IPS-15b (cell line): ENCODE measurements at regions not wholly inside any gene's neighbourhood (a gene's known extent, or its start where the extent isn't known, plus 50 kb on each side); places are given as distances from the start of the nearest gene placed in this dataset.
"Not testable (repeated sequence)": the region's sequence is repeated elsewhere in the genome, so short reads cannot be mapped to it uniquely, and the experiment has no call there.

ENCODE experiments used
- H3K27me3 ChIP-seq: one replicate; pipeline ENCODE4 v1.6.1; 2013; ENCODE audit warnings: low read length; ENCODE audit not compliant: control insufficient read depth, insufficient read depth
- H3K36me3 ChIP-seq: one replicate; pipeline ENCODE4 v1.6.1; 2013; ENCODE audit warnings: low read length; ENCODE audit not compliant: control insufficient read depth, insufficient read depth
- H3K4me1 ChIP-seq: one replicate; pipeline ENCODE4 v1.6.1; 2013; ENCODE audit warnings: mild to moderate bottlenecking, low read length; ENCODE audit not compliant: control insufficient read depth, insufficient read depth
- H3K4me3 ChIP-seq: one replicate; pipeline ENCODE4 v1.5.1; 2013; ENCODE audit warnings: low read depth, low read length
- H3K9ac ChIP-seq: one replicate; pipeline ENCODE4 v1.6.1; 2013; ENCODE audit warnings: low read depth, mild to moderate bottlenecking, low read length
- H3K9me3 ChIP-seq: one replicate; pipeline ENCODE4 v1.6.1; 2013; ENCODE audit warnings: mild to moderate bottlenecking, low read length; ENCODE audit not compliant: control insufficient read depth, insufficient read depth

DNA sequence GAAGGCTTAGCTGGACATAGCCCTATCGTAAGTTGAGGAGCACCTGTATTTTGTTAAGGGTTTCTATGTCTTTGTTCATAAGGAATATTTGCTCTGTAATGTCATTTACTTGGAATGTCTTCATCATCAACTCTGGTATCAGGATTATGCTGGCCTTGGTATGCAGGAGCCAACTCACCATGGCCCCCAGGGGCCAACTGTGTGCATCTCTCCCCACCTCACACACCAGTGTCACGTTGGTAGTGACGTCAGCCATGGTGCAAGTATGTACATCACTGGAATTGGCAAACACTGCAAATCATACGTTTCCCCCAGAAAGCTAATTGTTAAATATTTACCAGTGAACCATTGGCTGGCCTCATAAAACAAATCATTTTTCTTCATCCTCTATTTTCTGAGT, 70.8 kb downstream of the YTHDF1 start:
- Histone ChIP-seq H3K4me1 (no peaks in the 10 kb centered on the region), H3K4me3 (no peak overlapping the region), H3K36me3 (no peaks in the 10 kb centered on the region), H3K9ac (no peak overlapping the region), H3K27me3 (no peaks in the 10 kb centered on the region), H3K9me3 (no peaks in the 10 kb centered on the region)

DNA sequence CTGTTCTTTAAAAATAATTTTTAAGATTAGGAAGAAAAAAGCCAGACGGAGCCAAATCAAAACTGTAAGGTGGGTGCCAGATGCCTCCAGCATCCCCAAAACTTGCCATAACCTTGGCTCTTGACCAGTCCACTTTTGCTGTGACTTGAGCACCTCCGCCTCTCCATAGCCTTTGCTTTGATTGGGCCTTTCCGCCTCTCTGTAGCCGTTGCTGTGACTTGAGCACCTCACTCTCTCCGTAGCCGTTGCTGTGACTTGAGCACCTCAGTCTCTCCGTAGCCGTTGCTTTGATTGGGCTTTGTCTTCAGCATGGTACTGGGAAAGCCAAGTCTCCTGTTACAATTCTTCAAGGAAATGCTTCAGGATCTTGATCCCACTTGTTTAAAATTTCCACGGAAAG, 73.0 kb downstream of the YTHDF1 start:
- peaks cover 4% of the 10 kb centered on the region for H3K27me3 ChIP-seq
- H3K36me3 ChIP-seq, result no peaks in the 10 kb centered on the region
- H3K9me3 ChIP-seq, result no peaks in the 10 kb centered on the region
- no peaks in the 10 kb centered on the region for H3K4me1 ChIP-seq
- no peak overlapping the region for H3K9ac ChIP-seq
- H3K4me3 ChIP-seq, result no peak overlapping the region

DNA sequence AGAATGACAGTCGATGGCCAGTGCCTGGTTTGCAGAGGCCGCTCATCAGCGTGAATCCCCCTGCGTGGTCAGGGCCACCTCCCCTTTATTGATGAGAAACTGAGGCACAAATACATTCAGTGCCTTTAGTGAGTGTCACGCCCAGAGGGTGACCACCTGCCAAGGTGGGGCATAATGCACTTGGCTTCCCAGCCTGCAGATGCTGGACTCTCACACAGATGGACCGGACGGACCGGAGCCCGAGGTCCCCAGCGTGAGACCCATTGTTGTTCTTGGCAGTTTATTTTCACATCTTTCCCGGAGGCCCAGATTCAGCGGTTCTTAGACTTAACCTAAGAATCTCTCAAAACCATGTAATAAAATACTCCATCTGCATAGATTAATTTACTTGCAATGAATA, 74.4 kb downstream of the YTHDF1 start:
- no peaks in the 10 kb centered on the region for H3K9me3 ChIP-seq
- H3K27me3 ChIP-seq, result peaks cover 4% of the 10 kb centered on the region
- no peaks in the 10 kb centered on the region for H3K36me3 ChIP-seq
- H3K4me3 ChIP-seq, result no peak overlapping the region
- H3K9ac ChIP-seq, result no peak overlapping the region
- H3K4me1 ChIP-seq, result no peaks in the 10 kb centered on the region

DNA sequence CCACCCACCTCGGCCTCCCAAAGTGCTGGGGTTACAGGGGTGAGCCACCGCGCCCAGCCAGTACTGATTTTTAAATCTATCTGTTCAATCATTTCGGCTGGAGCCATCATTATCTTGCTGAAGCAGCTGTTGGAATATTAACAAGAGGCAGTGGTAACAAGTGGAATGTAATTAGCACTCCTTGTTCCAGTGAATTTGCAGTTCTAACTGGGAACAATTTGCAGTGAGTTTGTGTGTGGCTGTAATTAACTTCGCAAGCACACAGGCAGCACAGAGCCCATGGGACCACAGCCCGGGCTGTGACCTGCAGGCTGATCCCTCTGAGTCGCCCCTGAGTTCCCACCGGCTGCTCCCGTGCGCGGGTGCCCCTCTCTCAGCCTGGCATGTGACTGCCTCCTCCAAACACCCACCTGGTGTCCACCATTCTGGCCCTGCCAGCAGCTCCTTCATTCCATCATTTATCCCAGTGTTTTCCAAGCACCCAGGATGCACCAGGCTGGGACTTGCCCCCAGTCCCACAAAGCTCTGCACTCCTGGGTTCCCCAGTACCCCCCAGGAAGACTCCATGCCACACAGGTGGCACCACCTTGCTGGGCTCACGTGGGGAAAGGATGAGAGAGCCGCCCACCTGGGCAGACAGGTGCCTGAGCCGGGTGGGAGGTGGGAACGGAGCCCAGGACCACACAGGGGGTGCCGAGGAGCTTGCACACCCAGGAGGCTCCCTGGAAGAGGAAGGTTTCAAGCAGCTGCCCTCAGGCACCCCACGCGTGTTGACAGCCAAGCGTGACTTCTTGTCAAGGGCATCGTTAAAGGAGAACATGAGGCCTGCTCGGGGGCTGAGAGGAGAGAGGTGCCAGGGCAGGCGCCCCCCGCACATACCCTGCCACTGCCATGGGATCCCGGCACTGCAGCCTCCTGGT, 75.2 kb downstream of the YTHDF1 start:
- Histone ChIP-seq H3K4me1 (no peaks in the 10 kb centered on the region), H3K27me3 (peaks cover 4% of the 10 kb centered on the region)

DNA sequence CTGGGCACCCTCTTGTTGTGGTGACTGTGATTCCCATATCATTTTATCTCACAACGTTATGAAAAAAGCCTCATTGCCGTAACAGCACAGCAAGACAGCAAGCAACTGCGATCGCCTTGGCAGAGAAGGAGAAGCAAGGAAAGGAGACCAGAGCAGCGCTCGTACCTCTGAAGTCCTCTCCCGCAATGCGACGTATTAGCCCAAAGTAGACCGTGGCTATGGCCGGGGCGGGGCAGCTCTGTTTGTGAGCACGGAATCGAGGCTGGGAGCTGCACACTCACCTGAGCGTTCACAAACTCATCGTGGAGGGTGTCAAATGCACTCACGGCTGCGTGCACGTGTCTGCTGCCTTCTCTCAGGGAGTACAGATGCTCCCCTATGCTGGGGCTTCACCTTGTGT, 76.1 kb downstream of the YTHDF1 start:
- no peaks in the 10 kb centered on the region for H3K36me3 ChIP-seq
- peaks cover 4% of the 10 kb centered on the region for H3K27me3 ChIP-seq
- no peaks in the 10 kb centered on the region for H3K4me1 ChIP-seq
- no peaks in the 10 kb centered on the region for H3K9me3 ChIP-seq
- H3K4me3 ChIP-seq, result no peak overlapping the region
- H3K9ac ChIP-seq, result no peak overlapping the region

More for the DNA sequence above, 75.2 kb downstream of the YTHDF1 start:
- Histone ChIP-seq H3K9me3 (no peaks in the 10 kb centered on the region), H3K4me3 (no peak overlapping the region), H3K36me3 (no peaks in the 10 kb centered on the region), H3K9ac (no peak overlapping the region)

DNA sequence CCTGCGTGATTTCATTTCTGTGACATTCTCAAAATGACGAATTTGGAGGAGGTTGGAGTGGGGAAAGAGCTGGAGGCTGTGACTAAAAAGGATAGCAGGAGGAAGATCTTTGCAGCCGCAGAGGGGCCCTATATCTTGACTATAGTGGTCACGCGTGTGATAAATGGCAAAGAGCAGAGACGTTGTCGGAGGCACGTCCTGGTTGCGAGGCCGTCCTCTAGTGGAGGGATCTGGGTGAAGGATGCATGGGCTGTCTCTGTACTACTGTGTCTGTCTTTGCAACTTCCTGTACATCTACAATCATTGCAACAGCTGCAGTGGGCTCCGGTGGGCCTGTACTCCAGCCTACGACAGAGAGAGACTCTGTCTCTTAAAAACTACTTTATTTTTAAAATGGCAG, 76.6 kb downstream of the YTHDF1 start:
- Histone ChIP-seq H3K9me3 (no peaks in the 10 kb centered on the region), H3K4me3 (no peak overlapping the region), H3K27me3 (peaks cover 4% of the 10 kb centered on the region), H3K36me3 (no peaks in the 10 kb centered on the region), H3K4me1 (no peaks in the 10 kb centered on the region), H3K9ac (no peak overlapping the region)

DNA sequence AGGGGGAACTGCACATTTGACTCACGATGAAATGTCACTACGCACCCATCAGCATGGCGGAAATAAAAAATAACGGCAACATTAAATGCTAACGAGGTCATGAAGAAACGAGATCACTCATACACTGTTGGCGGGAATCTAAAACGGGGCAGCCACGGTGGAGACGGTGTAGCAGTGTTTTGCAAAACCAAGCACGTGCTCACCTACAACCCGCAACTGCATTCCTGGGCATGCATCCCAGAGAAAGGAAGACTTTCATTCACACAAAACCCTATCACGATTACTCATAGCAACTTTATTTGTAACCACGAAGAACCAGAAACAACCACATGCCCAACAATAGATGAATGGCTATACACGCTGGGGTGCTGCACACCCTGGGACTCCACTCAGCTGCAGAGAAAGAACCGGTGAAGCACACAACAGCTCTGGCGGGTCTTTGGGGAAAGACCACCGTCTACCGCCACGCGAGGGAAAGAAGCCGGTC, 77.0 kb downstream of the YTHDF1 start:
- Histone ChIP-seq H3K4me3 (no peak overlapping the region), H3K36me3 (no peaks in the 10 kb centered on the region), H3K4me1 (no peaks in the 10 kb centered on the region), H3K9me3 (no peaks in the 10 kb centered on the region), H3K9ac (no peak overlapping the region), H3K27me3 (peaks cover 4% of the 10 kb centered on the region)

DNA sequence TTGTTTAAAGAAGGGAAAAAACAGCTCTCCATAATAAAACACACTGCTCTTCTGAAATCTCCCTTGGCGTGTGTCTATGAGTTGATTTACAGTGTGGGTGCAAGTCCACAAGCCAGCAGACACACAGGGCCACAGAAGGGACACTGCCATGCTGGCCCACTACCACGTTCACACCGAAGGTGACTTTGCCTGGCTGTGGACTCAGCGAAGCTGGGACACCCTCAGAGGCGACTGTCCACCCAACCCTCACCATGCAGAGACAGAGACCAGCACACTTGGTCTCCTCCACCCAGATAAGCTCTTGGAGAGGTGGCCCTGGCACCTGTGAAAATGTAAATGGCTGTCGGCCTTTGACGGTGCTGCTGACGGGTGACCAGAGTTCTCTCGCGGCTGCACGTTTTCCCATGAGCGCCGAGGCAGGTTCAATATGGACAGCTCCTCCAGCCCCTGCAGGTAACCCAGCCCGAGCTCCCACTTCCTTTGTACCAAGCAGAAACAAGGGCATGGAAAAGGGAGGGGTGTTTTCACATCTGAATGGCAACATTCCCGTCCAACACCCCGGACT, 78.0 kb downstream of the YTHDF1 start:
- Histone ChIP-seq H3K4me3 (no peak overlapping the region), H3K9ac (no peak overlapping the region), H3K4me1 (no peaks in the 10 kb centered on the region), H3K9me3 (no peaks in the 10 kb centered on the region), H3K27me3 (peaks cover 4% of the 10 kb centered on the region), H3K36me3 (no peaks in the 10 kb centered on the region)

DNA sequence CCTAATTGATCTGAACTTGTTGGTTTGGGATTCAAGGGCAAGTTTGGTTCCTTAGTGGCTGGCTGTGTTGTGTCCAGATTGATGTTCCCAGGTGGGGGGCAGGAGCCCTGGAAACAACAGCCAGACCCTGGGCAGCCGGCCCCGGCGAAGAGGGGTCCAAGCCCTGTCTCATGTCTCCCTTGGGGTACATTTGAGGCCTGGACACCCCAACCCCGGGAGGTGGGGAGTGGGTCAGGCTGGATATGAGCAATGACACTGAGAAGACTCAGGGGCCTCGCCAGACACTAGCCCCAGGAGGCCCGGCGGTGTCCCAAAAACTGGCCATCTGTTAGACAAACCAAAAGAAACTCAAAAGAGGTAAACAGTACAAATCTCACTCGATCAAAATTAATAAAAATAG, 79.6 kb downstream of the YTHDF1 start:
- Histone ChIP-seq H3K4me1 (no peaks in the 10 kb centered on the region), H3K36me3 (no peaks in the 10 kb centered on the region), H3K9me3 (no peaks in the 10 kb centered on the region), H3K4me3 (no peak overlapping the region), H3K27me3 (peaks cover 4% of the 10 kb centered on the region), H3K9ac (no peak overlapping the region)

DNA sequence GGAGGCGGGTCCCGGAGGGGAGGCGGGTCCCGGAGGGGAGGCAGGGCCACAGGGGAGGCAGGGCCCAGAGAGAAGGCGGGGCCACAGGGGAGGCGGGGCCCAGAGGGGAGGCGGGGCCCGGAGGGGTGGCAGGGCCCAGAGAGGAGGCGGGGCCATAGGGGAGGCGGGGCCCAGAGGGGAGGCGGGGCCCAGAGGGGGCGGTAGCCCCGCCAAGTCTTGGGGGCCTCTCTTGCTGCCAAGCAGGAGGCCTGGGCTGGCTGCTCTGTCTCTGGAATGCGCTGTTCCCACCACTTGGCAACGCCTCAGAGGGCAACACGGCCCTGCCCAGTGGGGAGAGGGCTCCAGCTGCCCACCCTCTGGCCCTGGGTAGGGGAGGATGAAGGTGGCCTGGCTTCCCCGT, 80.5 kb downstream of the YTHDF1 start:
- no peak overlapping the region for H3K4me3 ChIP-seq
- no peaks in the 10 kb centered on the region for H3K4me1 ChIP-seq
- H3K27me3 ChIP-seq, result peaks cover 4% of the 10 kb centered on the region
- H3K36me3 ChIP-seq, result no peaks in the 10 kb centered on the region
- H3K9ac ChIP-seq, result no peak overlapping the region
- no peaks in the 10 kb centered on the region for H3K9me3 ChIP-seq

DNA sequence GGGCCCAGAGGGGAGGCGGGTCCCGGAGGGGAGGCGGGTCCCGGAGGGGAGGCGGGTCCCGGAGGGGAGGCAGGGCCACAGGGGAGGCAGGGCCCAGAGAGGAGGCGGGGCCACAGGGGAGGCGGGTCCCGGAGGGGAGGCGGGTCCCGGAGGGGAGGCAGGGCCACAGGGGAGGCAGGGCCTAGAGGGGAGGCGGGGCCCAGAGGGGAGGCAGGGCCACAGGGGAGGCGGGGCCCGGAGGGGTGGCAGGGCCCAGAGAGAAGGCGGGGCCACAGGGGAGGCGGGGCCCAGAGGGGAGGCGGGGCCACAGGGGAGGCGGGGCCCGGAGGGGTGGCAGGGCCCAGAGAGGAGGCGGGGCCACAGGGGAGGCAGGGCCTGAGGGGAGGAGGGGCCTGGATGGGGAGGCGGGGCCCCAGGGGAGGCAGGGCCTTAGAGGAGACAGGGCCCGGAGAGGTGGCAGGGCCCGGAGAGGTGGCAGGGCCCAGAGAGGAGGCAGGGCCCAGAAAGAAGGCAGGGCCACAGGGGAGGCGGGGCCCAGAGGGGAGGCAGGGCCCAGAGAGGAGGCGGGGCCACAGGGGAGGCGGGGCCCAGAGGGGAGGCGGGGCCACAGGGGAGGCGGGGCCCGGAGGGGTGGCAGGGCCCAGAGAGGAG, 81.1 kb downstream of the YTHDF1 start:
- not testable (repeated sequence) for H3K9me3 ChIP-seq, H3K4me1 ChIP-seq, H3K4me3 ChIP-seq, H3K36me3 ChIP-seq, H3K27me3 ChIP-seq, H3K9ac ChIP-seq

DNA sequence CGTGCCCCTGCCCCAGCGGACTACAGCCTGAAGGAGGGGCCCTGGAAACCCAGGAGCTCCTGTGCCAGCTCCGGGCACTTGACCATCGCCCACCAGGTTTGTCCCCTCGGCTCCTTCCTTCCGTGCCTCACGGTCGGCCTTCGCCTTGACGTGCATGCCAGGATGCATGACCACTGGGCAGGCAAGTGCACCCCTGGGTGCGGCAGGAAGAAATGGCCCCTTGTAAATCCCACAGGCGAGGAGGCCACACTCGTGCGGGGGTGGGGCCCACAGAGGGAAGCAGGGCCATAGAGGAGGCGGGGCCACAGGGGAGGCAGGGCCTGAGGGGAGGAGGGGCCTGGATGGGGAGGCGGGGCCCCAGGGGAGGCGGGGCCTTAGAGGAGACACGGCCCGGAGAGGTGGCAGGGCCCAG, 81.7 kb downstream of the YTHDF1 start:
- H3K4me1 ChIP-seq, result no peaks in the 10 kb centered on the region
- no peaks in the 10 kb centered on the region for H3K36me3 ChIP-seq
- H3K27me3 ChIP-seq, result peaks cover 7% of the 10 kb centered on the region
- no peak overlapping the region for H3K9ac ChIP-seq
- no peak overlapping the region for H3K4me3 ChIP-seq
- H3K9me3 ChIP-seq, result no peaks in the 10 kb centered on the region
